ENCODE measurements at regions not wholly inside any gene's neighbourhood (a gene's known extent, or its start where the extent isn't known, plus 50 kb on each side); places are given as distances from the start of the nearest gene placed in this dataset.

DNA sequence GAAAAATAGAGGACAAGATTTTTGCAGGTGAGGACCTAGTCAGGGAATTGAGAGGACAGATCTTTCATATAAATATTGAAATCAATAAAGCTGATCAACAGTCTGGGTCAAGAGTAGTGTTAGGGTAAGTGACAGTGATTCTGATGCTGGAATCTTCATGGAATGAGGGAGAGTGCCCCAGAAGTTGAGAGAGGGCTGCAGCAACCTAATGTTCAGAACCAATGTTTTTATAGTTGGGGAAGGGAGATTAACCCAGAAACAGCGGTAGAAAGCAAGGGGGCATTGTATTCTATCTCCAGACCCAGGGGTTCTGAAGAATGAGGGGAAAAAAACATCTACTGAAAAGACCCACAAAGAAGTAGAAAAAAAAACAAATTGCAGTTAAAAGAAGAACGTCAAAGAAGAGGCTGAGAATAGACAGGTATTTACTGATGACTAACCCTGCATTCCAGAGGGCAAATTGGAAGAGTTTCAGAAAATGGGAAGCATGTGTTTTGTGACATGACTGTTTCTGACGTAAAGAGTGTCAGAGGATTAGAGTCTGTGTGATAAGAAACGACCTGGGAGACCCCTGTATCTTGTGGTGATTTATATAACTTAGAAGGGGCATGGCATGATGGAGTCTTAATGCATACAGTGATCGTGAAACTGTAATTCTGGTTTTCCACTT lies 819.6 kb upstream of the EPHA5 start:
- TF ChIP-seq ZFP30 (CRISPR knock-in tag; IDR thresholded peaks at IDR 0.05), result no peak
- TF ChIP-seq SNAI2 (CRISPR knock-in tag; IDR thresholded peaks at IDR 0.05), result no peak
- no peak for TF ChIP-seq ZNF70 (CRISPR knock-in tag; IDR thresholded peaks at IDR 0.05)
- TF ChIP-seq, protein P1, sequence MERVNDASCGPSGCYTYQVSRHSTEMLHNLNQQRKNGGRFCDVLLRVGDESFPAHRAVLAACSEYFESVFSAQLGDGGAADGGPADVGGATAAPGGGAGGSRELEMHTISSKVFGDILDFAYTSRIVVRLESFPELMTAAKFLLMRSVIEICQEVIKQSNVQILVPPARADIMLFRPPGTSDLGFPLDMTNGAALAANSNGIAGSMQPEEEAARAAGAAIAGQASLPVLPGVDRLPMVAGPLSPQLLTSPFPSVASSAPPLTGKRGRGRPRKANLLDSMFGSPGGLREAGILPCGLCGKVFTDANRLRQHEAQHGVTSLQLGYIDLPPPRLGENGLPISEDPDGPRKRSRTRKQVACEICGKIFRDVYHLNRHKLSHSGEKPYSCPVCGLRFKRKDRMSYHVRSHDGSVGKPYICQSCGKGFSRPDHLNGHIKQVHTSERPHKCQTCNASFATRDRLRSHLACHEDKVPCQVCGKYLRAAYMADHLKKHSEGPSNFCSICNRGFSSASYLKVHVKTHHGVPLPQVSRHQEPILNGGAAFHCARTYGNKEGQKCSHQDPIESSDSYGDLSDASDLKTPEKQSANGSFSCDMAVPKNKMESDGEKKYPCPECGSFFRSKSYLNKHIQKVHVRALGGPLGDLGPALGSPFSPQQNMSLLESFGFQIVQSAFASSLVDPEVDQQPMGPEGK (CRISPR knock-in tag; IDR thresholded peaks at IDR 0.05; ENCODE audit: borderline replicate concordance), result no peak
- no peak for TF ChIP-seq ZC3H10 (CRISPR knock-in tag; IDR thresholded peaks at IDR 0.05)
- TF ChIP-seq ZFP3 (CRISPR knock-in tag; IDR thresholded peaks at IDR 0.05), result no peak
- no peak for TF ChIP-seq OSR1 (CRISPR knock-in tag; IDR thresholded peaks at IDR 0.05)
- TF ChIP-seq, protein P2, sequence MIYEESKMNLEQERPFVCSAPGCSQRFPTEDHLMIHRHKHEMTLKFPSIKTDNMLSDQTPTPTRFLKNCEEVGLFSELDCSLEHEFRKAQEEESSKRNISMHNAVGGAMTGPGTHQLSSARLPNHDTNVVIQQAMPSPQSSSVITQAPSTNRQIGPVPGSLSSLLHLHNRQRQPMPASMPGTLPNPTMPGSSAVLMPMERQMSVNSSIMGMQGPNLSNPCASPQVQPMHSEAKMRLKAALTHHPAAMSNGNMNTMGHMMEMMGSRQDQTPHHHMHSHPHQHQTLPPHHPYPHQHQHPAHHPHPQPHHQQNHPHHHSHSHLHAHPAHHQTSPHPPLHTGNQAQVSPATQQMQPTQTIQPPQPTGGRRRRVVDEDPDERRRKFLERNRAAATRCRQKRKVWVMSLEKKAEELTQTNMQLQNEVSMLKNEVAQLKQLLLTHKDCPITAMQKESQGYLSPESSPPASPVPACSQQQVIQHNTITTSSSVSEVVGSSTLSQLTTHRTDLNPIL (CRISPR knock-in tag; IDR thresholded peaks at IDR 0.05; ENCODE audit: low read depth), result no peak
- no peak for TF ChIP-seq RARB (CRISPR knock-in tag; IDR thresholded peaks at IDR 0.05)
- TF ChIP-seq, protein P3, sequence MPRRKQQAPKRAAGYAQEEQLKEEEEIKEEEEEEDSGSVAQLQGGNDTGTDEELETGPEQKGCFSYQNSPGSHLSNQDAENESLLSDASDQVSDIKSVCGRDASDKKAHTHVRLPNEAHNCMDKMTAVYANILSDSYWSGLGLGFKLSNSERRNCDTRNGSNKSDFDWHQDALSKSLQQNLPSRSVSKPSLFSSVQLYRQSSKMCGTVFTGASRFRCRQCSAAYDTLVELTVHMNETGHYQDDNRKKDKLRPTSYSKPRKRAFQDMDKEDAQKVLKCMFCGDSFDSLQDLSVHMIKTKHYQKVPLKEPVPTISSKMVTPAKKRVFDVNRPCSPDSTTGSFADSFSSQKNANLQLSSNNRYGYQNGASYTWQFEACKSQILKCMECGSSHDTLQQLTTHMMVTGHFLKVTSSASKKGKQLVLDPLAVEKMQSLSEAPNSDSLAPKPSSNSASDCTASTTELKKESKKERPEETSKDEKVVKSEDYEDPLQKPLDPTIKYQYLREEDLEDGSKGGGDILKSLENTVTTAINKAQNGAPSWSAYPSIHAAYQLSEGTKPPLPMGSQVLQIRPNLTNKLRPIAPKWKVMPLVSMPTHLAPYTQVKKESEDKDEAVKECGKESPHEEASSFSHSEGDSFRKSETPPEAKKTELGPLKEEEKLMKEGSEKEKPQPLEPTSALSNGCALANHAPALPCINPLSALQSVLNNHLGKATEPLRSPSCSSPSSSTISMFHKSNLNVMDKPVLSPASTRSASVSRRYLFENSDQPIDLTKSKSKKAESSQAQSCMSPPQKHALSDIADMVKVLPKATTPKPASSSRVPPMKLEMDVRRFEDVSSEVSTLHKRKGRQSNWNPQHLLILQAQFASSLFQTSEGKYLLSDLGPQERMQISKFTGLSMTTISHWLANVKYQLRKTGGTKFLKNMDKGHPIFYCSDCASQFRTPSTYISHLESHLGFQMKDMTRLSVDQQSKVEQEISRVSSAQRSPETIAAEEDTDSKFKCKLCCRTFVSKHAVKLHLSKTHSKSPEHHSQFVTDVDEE (CRISPR knock-in tag; IDR thresholded peaks at IDR 0.05), result no peak
- no peak for TF ChIP-seq ARNTL (CRISPR knock-in tag; IDR thresholded peaks at IDR 0.05; ENCODE audit: borderline replicate concordance, low read depth)
